B cell (primary cell): ENCODE measurements at regions not wholly inside any gene's neighbourhood (a gene's known extent, or its start where the extent isn't known, plus 50 kb on each side); places are given as distances from the start of the nearest gene placed in this dataset.

ENCODE experiments used
- EZH2 ChIP-seq: IDR thresholded peaks from 2 replicates; pipeline ENCODE4 v1.6.1; 2012; ENCODE audit warnings: borderline replicate concordance, low read depth, mild to moderate bottlenecking, moderate library complexity, low read length; ENCODE audit not compliant: insufficient read depth, poor library complexity, severe bottlenecking
- TF ChIP-seq, protein P1 (sequence below): fragments of 200-600 bp; IDR thresholded peaks from one replicate; pipeline ENCODE4 v1.8.0; 2022; ENCODE audit warnings: antibody characterized with exemption, mild to moderate bottlenecking

DNA sequence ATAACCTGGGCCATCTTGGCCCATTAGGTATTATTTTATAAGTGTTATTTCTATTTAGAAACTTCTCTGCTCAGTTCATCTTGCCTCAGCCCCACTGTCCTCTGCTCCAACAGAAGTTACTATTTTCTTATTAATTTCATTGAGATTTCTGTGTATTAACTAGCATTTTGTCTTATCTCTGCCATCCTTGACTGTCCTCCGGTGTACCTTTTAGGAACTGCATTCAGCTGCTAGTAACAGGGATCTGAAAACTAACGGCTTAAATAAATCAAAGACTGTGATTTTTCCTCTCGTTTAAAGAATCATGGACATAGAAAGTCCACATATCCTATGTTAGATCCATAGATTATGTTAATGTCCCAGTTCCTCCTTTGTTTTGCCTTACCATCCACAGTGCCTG is 382.5 kb downstream of the MATN1 start:
- TF ChIP-seq, protein P1, sequence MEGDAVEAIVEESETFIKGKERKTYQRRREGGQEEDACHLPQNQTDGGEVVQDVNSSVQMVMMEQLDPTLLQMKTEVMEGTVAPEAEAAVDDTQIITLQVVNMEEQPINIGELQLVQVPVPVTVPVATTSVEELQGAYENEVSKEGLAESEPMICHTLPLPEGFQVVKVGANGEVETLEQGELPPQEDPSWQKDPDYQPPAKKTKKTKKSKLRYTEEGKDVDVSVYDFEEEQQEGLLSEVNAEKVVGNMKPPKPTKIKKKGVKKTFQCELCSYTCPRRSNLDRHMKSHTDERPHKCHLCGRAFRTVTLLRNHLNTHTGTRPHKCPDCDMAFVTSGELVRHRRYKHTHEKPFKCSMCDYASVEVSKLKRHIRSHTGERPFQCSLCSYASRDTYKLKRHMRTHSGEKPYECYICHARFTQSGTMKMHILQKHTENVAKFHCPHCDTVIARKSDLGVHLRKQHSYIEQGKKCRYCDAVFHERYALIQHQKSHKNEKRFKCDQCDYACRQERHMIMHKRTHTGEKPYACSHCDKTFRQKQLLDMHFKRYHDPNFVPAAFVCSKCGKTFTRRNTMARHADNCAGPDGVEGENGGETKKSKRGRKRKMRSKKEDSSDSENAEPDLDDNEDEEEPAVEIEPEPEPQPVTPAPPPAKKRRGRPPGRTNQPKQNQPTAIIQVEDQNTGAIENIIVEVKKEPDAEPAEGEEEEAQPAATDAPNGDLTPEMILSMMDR, result no peak
- TF ChIP-seq EZH2, result no peak
